GM12891 (cell line): ENCODE measurements at regions not wholly inside any gene's neighbourhood (a gene's known extent, or its start where the extent isn't known, plus 50 kb on each side); places are given as distances from the start of the nearest gene placed in this dataset.

ENCODE experiments used
- DNase-seq: peaks from one replicate; pipeline ENCODE4 v3.0.0; 2011; ENCODE audit warnings: low spot score; ENCODE audit not compliant: insufficient read length
- FAIRE-seq: peaks from 2 replicates; lab custom pipeline; 2011; peaks lifted over from hg19 to GRCh38; lab: Jason Lieb, UNC
- PAX5 ChIP-seq: IDR thresholded peaks from 2 replicates; pipeline ENCODE4 v1.6.1; 2011; ENCODE audit warnings: low read length, moderate library complexity, mild to moderate bottlenecking; ENCODE audit not compliant: insufficient read depth, severe bottlenecking
- POLR2A ChIP-seq: IDR thresholded peaks from 2 replicates; pipeline ENCODE4 v1.6.1; 2011; ENCODE audit warnings: low read depth, low read length, control low read depth
- POLR2AphosphoS5 ChIP-seq: IDR thresholded peaks from 2 replicates; pipeline ENCODE4 v1.6.1; 2011; ENCODE audit warnings: low read depth, low read length, control low read depth
- POU2F2 ChIP-seq: IDR thresholded peaks from 2 replicates; pipeline ENCODE4 v1.6.1; 2011; ENCODE audit warnings: low read depth, mild to moderate bottlenecking, control low read depth, low read length, moderate library complexity
- SPI1 ChIP-seq: IDR thresholded peaks from 2 replicates; pipeline ENCODE4 v1.6.1; 2011; ENCODE audit warnings: low read depth, low read length, control low read depth
- TAF1 ChIP-seq: IDR thresholded peaks from 2 replicates; pipeline ENCODE4 v1.6.1; 2011; ENCODE audit warnings: low read depth, low read length, control low read depth

DNA sequence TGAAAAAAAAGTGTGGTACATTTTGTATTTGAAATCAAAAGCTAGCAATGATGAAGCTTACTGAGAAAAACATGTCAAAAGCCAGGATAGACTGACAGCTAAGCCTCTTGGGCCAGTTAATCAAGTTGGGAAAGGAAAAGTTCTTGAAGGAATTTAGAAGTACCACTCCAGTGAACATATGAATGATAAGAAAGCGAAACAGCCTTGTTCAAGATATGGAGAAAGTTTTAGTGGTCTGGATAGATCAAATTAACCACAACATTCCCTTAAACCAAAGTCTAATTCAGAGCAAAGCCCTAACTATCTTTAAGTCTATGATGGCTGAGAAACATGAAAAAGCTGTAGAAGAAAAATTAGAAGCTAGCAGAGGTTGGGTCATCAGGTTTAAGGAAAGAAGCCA lies 268.3 kb downstream of the PDHA2 start:
- FAIRE-seq (no peak), DNase-seq (no peak)
- TF ChIP-seq TAF1 (no peak), PAX5 (no peak), POLR2AphosphoS5 (no peak), POLR2A (no peak), POU2F2 (no peak), SPI1 (no peak)

DNA sequence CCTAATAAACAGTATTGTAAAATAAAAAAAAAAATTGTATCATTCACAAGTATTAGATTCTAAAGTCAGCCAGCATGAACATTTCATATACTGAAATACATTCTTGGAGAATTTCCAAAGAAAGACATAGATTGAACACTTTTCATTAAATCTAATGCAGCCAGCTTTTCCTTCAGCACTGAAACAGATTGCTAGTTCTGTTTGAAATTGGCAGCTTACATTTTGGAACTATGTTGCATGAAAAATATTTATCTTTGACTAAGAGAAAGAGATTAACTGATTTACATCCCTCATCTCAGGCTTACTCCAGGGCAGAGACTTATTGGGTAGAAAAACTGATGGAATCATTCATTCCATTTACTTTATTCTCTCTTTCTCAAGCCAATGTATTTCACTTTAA lies 272.7 kb downstream of the PDHA2 start:
- DNase-seq (no peak), FAIRE-seq (no peak)
- TF ChIP-seq SPI1 (no peak), POLR2A (no peak), POU2F2 (no peak), TAF1 (no peak), POLR2AphosphoS5 (no peak), PAX5 (no peak)

DNA sequence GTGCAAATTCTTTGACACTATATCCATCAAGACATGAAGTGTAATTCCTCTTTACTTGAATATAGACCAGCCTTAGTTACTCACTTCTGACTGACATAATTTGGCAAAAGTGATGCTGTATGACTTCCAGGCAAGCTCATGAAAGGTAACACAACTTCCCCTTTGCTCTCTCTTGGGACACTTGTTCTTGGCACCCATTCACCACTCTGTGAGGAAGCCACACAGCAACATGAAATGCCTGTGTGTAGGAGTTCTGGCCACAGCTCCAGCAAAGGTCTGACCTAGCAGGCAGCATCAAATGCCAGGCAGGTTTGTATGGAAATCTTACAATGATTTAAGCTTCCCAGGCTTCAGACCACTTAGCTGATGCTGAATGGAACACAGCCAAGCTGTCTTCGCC lies 280.3 kb downstream of the PDHA2 start:
- DNase-seq (no peak), FAIRE-seq (no peak)
- TF ChIP-seq POLR2AphosphoS5, result no peak
- no peak for TF ChIP-seq SPI1
- no peak for TF ChIP-seq POU2F2
- no peak for TF ChIP-seq TAF1

DNA sequence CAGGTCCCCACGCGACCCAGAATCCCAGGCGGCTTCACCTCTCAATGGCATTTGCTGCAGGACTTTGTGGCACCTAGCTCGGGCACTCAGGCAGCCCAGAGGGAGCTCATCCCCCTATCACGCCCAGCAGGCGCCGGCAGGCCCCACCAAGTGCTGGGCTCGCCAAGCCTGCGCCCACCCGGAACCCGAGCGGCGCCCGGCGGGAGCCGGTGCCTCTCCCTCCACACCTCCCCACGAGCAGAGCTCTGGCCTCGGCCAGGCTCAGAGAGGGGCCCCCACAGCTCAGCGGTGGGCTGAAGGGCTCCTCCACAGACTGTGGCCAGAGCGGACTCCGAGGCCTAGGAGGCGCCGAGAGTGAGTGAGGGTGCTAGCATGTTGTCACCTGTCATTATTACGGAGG lies 286.3 kb downstream of the PDHA2 start:
- DNase-seq, result no peak
- TF ChIP-seq POLR2AphosphoS5 (no peak), TAF1 (no peak), PAX5 (no peak), POLR2A (no peak), SPI1 (no peak), POU2F2 (no peak)
- FAIRE-seq, result no peak

DNA sequence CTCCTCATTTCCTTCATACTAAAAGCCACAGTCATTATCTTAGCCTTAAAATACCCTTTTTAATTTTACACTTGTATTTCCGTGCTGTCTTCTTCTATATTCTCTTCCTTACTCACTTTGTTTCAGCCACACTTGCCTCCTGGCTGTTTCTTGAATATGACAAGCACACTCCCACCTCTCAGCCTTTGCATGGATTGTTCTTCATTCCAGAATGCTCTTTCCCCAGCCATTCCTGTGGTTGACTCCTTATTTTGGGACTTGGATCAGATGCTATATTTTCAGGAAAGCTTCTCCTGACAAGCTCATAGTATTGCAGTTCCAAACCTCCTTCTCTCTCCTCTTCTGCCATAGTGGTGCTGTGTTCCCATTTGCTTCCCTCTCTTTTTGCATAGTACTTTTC lies 291.3 kb downstream of the PDHA2 start:
- TF ChIP-seq PAX5 (no peak), POU2F2 (no peak), TAF1 (no peak), SPI1 (no peak), POLR2AphosphoS5 (no peak), POLR2A (no peak)
- no peak for DNase-seq
- no peak for FAIRE-seq

DNA sequence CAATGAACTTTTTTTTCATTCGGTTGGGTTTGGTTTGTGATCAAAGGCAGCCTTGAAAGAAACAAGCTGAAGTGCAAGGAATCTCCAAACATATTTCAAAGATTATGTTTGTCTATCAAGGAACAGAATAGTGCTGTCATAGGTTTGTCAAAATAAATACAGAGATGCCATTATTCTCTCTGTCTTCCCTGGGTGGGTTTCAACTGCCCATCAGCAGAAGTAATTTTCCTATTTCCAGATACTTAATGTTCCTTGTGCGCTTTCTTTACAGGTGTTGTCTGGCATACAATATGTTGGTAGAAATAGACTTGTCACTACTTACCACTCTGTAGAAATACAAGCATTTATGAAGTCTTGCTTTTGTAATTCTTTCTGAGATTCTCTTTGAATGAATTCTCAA lies 294.9 kb downstream of the PDHA2 start:
- FAIRE-seq (no peak), DNase-seq (no peak)
- TF ChIP-seq PAX5, result no peak
- no peak for TF ChIP-seq POLR2A
- no peak for TF ChIP-seq POU2F2
- no peak for TF ChIP-seq POLR2AphosphoS5
- no peak for TF ChIP-seq TAF1
- no peak for TF ChIP-seq SPI1

DNA sequence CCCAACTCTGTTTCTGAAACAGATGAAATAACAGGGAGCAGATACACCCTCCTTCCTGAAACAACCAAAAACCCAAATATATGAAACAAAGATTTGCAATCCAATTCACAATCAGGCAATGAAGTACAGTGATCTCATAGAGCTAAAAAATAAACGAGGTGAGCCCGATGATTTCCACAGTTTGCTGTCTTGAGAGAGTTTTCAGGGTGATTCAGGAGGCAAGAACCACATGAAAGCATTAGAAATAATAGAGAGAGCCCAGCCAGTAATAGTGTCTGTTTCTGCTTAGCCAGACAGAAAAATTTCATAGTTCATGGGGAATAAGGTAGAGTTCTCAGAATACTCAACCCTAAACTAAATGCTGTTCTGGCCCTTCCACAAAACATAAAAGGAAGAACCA lies 296.2 kb downstream of the PDHA2 start:
- no peak for TF ChIP-seq POLR2A
- TF ChIP-seq PAX5, result no peak
- no peak for TF ChIP-seq TAF1
- TF ChIP-seq POU2F2, result no peak
- no peak for TF ChIP-seq POLR2AphosphoS5
- no peak for TF ChIP-seq SPI1
- no peak for DNase-seq
- no peak for FAIRE-seq

DNA sequence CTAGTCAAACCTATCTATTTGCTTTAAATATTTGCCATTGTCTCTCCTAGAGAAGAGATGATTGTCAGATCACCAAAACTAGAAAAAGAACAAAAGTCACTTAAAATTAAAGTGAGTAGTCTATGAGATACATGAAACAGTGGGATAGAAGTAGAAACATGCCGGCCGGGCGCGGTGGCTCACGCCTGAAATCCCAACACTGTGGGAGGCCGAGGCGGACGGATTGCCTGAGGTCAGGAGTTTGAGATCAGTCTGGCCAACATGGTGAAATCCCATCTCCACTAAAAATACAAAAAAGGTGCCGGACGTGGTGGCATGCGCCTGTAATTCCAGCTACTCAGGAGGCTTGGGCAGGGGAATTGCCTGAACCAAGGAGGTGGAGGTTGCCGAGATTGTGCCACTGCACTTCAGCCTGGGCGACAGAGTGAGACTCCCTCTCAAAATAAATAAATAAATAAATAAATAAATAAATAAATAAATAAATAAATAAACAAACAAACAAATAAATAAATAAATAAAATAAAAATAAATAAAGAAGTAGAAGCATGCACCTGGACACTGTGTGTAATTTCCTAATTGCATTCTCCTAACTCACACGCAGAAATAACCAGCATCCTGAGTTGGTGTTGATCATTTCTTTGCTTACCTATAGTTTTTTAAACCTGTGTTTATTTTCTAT lies 299.5 kb downstream of the PDHA2 start:
- FAIRE-seq (no peak), DNase-seq (no peak)
- no peak for TF ChIP-seq TAF1
- TF ChIP-seq SPI1, result no peak
- no peak for TF ChIP-seq POLR2A
- no peak for TF ChIP-seq POU2F2
- TF ChIP-seq PAX5, result no peak
- TF ChIP-seq POLR2AphosphoS5, result no peak

DNA sequence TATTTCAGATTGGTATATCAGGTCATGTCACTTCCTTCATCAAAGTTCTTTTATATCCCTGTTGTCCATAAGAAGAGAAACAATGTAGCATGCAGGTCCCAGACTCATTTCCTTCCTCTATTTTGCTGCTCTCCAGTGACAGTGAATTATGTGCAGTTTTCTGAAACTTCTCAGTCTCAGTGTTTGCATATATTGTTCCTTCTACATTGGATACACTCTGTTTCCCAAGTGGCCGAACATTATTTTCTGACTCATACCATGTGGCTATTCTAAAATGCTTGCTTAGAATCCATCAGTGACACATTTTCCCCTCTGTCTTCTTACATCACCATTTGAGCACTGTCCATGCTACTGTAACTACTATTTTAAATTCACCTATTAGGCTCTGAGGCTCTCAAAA lies 305.7 kb downstream of the PDHA2 start:
- DNase-seq, result no peak
- TF ChIP-seq POLR2A (no peak), TAF1 (no peak), SPI1 (no peak), POLR2AphosphoS5 (no peak), PAX5 (no peak), POU2F2 (no peak)
- FAIRE-seq, result no peak

DNA sequence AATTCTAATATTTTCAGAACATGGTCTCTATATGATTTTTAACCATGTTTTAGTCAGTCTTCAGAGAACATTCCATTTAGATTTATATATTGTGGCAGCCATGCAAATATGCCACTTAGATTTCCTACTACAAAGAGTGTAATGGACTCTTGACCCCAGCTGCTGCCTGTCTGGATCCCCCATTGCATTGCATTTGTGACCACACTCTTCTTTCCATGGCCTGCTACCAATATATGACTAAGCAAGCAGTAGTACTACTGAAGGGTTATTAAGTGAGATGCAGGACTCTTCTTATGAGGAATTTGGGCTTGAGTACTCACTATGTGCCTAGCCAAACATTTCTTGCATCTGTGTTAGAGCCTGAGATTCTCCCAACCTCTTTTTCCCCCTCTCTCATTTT lies 306.8 kb downstream of the PDHA2 start:
- DNase-seq (no peak), FAIRE-seq (no peak)
- no peak for TF ChIP-seq TAF1
- TF ChIP-seq POLR2A, result no peak
- TF ChIP-seq POU2F2, result no peak
- no peak for TF ChIP-seq POLR2AphosphoS5
- no peak for TF ChIP-seq PAX5
- no peak for TF ChIP-seq SPI1

DNA sequence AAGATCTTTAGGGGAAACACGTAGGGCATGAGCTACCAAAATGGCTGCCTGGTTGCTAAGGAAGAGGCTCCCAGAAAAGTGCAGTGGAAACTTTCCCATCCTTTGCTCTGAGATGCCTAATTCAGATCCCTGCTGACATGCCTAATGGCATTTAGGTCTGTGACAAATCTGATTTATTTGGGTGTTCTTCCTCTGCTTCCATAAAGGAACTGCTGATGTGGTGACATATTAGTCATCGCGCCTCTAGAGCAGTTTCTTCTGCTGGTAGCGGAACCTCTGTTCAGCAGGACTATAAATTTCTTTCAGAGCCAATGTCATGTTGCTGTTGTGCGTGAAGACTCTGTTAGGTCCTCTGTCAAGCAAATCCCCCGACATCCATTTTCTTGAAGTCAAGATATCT lies 310.0 kb downstream of the PDHA2 start:
- no peak for FAIRE-seq
- no peak for DNase-seq

More for the DNA sequence above, 310.0 kb downstream of the PDHA2 start:
- TF ChIP-seq POLR2A (no peak), SPI1 (no peak), POU2F2 (no peak), POLR2AphosphoS5 (no peak), TAF1 (no peak), PAX5 (no peak)
